ENCODE measurements at regions not wholly inside any gene's neighbourhood (a gene's known extent, or its start where the extent isn't known, plus 50 kb on each side); places are given as distances from the start of the nearest gene placed in this dataset.
"Not testable (repeated sequence)": the region's sequence is repeated elsewhere in the genome, so short reads cannot be mapped to it uniquely, and the experiment has no call there.

- no peak for DNase-seq
- intact Hi-C loops (cut with DNase I): no loop called here
- H3K9ac ChIP-seq (ENCODE audit: low read depth in 2 of 2, low read length in 2 of 2): no peak overlapping the region
- H3K4me1 ChIP-seq: no peaks in the 10 kb centered on the region
- TF ChIP-seq CTCF (IDR thresholded peaks at IDR 0.05): no peak
- no peaks in the 10 kb centered on the region for H3K36me3 ChIP-seq
- no peaks in the 10 kb centered on the region for H3K27me3 ChIP-seq
- no peaks in the 10 kb centered on the region for H3K9me3 ChIP-seq
- no peak overlapping the region for H3K4me3 ChIP-seq
- H3K27ac ChIP-seq: no peak overlapping the region
These were observed 429.1 kb downstream of the DSC3 start for GRCh38 chr18:30613467-30613801.

DNA sequence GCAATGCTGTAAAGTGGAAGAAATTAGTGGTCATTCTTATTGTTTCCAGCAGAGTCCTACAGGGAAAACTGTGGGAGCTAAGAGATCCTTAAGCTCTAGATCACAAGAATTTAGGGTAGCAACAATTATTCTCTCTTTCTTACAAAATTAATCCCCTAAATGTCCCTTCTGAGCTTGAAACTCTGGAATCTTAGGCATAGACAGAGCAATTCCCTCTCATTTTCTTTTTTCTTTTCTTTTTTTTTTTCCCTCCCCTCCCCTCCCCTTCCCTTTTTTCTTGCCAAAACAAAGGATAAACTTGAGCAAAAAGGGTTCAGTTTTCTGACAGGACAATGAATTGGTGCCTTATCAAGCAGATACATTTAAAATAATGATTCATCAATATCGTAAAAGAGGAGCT lies 441.0 kb downstream of the DSC3 start:
- no peak for TF ChIP-seq CTCF (IDR thresholded peaks at IDR 0.05)

GRCh38 chr18:30597202-30597601 lies 445.3 kb downstream of the DSC3 start:
- Histone ChIP-seq H3K9ac (ENCODE audit: low read depth in 2 of 2, low read length in 2 of 2) (no peak overlapping the region), H3K36me3 (no peaks in the 10 kb centered on the region), H3K27me3 (no peaks in the 10 kb centered on the region), H3K9me3 (no peaks in the 10 kb centered on the region), H3K4me3 (no peak overlapping the region), H3K4me1 (no peaks in the 10 kb centered on the region), H3K27ac (no peak overlapping the region)
- no peak for TF ChIP-seq CTCF (IDR thresholded peaks at IDR 0.05)
- intact Hi-C loops (cut with DNase I): no loop called here
- no peak for DNase-seq

More for the DNA sequence above, 441.0 kb downstream of the DSC3 start:
- Histone ChIP-seq H3K36me3 (no peaks in the 10 kb centered on the region), H3K9ac (ENCODE audit: low read depth in 2 of 2, low read length in 2 of 2) (no peak overlapping the region), H3K4me1 (no peaks in the 10 kb centered on the region), H3K27ac (no peak overlapping the region), H3K27me3 (no peaks in the 10 kb centered on the region), H3K4me3 (no peak overlapping the region), H3K9me3 (no peaks in the 10 kb centered on the region)
- intact Hi-C loops (cut with DNase I): no loop called here
- DNase-seq: no peak

DNA sequence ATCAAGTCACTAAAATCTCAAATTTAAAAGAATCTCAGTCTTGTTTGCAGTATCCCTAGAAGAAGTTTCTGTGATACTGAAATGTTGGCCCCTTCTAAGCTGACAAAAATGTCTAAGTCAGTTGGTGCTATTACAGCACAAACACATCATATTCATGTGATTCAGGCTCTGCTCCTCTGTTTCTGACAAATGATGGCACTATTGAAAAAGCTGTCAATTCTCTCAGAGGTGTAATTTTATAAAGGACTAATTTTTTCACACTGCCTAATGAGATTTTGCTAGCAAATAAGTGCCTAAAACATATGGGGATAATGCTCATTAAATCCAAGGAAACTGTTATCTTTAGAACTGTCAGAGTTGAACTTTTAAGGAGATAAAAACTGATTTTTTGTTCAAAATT lies 445.9 kb downstream of the DSC3 start:
- no peak overlapping the region for H3K9ac ChIP-seq (ENCODE audit: low read depth in 2 of 2, low read length in 2 of 2)
- H3K27ac ChIP-seq: no peak overlapping the region
- no peak for DNase-seq
- no peaks in the 10 kb centered on the region for H3K36me3 ChIP-seq
- no peaks in the 10 kb centered on the region for H3K9me3 ChIP-seq
- no peaks in the 10 kb centered on the region for H3K27me3 ChIP-seq
- H3K4me1 ChIP-seq: no peaks in the 10 kb centered on the region
- intact Hi-C loops (cut with DNase I): no loop called here
- no peak overlapping the region for H3K4me3 ChIP-seq
- TF ChIP-seq CTCF (IDR thresholded peaks at IDR 0.05): no peak

DNA sequence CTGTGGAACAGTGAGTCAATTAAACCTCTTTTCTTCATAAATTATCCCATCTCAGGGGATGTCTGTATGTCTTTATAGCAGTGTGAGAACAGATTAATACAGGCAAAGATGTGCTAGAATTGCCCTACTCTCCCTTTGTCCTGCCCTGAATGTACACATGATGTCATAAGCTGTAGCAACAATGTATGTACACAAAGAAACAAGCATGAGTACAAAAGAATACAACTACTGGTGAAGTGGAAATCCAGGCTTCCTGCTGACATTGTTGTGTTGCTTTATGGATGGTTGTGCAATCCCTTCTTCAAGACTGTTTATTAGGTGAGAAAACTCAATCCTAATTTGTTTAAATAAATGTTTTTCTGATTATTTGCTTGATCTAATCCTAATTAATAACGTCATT lies 446.6 kb downstream of the DSC3 start:
- H3K9me3 ChIP-seq: no peaks in the 10 kb centered on the region
- TF ChIP-seq CTCF (IDR thresholded peaks at IDR 0.05): no peak
- no peak overlapping the region for H3K27ac ChIP-seq
- no peaks in the 10 kb centered on the region for H3K36me3 ChIP-seq
- no peaks in the 10 kb centered on the region for H3K27me3 ChIP-seq
- no peak overlapping the region for H3K4me3 ChIP-seq
- no peak for DNase-seq
- intact Hi-C loops (cut with DNase I): no loop called here
- H3K9ac ChIP-seq (ENCODE audit: low read depth in 2 of 2, low read length in 2 of 2): no peak overlapping the region
- no peaks in the 10 kb centered on the region for H3K4me1 ChIP-seq

GRCh38 chr18:30594911-30595310 lies 447.6 kb downstream of the DSC3 start:
- H3K36me3 ChIP-seq; H3K4me1 ChIP-seq; H3K27me3 ChIP-seq; DNase-seq; H3K9ac ChIP-seq (ENCODE audit: low read depth in 2 of 2, low read length in 2 of 2); H3K27ac ChIP-seq; H3K9me3 ChIP-seq; intact Hi-C loops (cut with DNase I); H3K4me3 ChIP-seq: not testable (repeated sequence)

Measured in colonic mucosa (tissue), 4 donors.